Lung (tissue), 11 donors: ENCODE measurements at regions not wholly inside any gene's neighbourhood (a gene's known extent, or its start where the extent isn't known, plus 50 kb on each side); places are given as distances from the start of the nearest gene placed in this dataset.

ENCODE experiments used
- ATAC-seq: fragments of 200-7000 bp; cut with Tn5 transposase; one replicate; pipeline ENCODE4 v1.9.1; 2020; ENCODE audit warnings: moderate number of reproducible peaks; ENCODE audit not compliant: insufficient read depth, low FRiP score
- DNase-seq, 3 donors: peaks; one replicate each; pipeline ENCODE4 v3.0.0-alpha.2; 2013 to 2017
- H3K27ac ChIP-seq, 2 donors: one replicate each; pipeline ENCODE4 v1.5.1; 2013; ENCODE audit warnings: mild to moderate bottlenecking in 2 of 2, moderate library complexity in 2 of 2, control low read depth in 1 of 2, inconsistent platforms in 1 of 2, low read depth in 1 of 2, low read length in 1 of 2
- H3K27me3 ChIP-seq, 3 donors: one replicate each; pipeline ENCODE4 v1.5.1; 2013; ENCODE audit warnings: low read length in 2 of 3; ENCODE audit not compliant: control insufficient read depth in 3 of 3, insufficient read depth in 3 of 3
- H3K36me3 ChIP-seq, 4 donors: one replicate each; pipeline ENCODE4 v1.5.1; 2013; ENCODE audit warnings: low read length in 4 of 4, mild to moderate bottlenecking in 1 of 4, moderate library complexity in 1 of 4; ENCODE audit not compliant: control insufficient read depth in 4 of 4, insufficient read depth in 4 of 4
- H3K4me1 ChIP-seq, 5 donors: one replicate each; pipeline ENCODE4 v1.5.1; 2013; ENCODE audit warnings: low read length in 5 of 5, mild to moderate bottlenecking in 2 of 5, moderate library complexity in 1 of 5; ENCODE audit not compliant: control insufficient read depth in 5 of 5, insufficient read depth in 5 of 5
- H3K4me3 ChIP-seq: one replicate; pipeline ENCODE4 v1.5.1; 2013; ENCODE audit warnings: mild to moderate bottlenecking, control low read depth, moderate library complexity
- H3K9ac ChIP-seq, 2 donors: one replicate each; pipeline ENCODE4 v1.5.1; 2013; ENCODE audit warnings: low read length in 2 of 2, control low read depth in 1 of 2; ENCODE audit not compliant: insufficient read depth in 1 of 2
- H3K9me3 ChIP-seq, 4 donors: one replicate each; pipeline ENCODE4 v1.5.1; 2013; ENCODE audit warnings: low read length in 3 of 4, mild to moderate bottlenecking in 1 of 4, moderate library complexity in 1 of 4; ENCODE audit not compliant: control insufficient read depth in 4 of 4, insufficient read depth in 3 of 4
- WGBS, 2 donors: extraction: QIAGEN DNeasy Blood & Tissue Kit; methylation state at CpG; one replicate each; pipeline ENCODE4 v1.1.7; 2013; 5-methylcytosine and 5-hydroxymethylcytosine counted together
- TF ChIP-seq, protein P1 (sequence below): IDR thresholded peaks from 2 replicates; pipeline ENCODE4 v1.5.1; 2012; ENCODE audit warnings: mild to moderate bottlenecking; ENCODE audit errors: control extremely low read depth, extremely low read depth
- donor health status: control.
- donor health status: control.
- donor health status: Bipolar disorder and iron deficiency.
- donor health status: healthy.
- donor health status: DM: yes; HTN: yes; CAD: no.

DNA sequence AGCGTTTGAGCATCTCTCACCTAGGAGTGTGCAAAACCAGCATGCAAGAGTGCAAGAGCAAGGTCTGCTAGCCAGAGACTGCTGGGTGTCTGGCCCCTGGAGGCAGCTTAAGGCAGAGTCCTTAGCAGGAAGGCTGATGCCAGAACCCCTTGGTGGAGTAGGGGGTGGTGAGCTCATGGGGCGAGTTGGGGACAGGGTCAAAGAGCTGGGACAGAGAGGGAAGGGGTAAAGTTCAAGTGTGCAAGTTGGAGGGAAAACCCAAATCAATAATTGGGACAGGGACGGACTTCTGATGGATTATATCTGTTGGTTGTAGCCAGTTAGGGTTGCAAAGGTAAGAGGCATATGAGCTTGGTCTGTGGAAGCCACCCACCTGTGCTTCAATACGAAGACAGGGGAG lies 443.6 kb upstream of the CDH5 start:
- Histone ChIP-seq H3K4me3 (no peak overlapping the region), H3K9me3 (peaks cover 0 to 2% (median 0%) of the 10 kb centered on the region in 4 donors), H3K27ac (no peak overlapping the region), H3K4me1 (no peaks in the 10 kb centered on the region), H3K36me3 (no peaks in the 10 kb centered on the region), H3K27me3 (no peaks in the 10 kb centered on the region), H3K9ac (no peak overlapping the region)
- DNase-seq, result no peak
- no peak for ATAC-seq
- TF ChIP-seq, protein P1, sequence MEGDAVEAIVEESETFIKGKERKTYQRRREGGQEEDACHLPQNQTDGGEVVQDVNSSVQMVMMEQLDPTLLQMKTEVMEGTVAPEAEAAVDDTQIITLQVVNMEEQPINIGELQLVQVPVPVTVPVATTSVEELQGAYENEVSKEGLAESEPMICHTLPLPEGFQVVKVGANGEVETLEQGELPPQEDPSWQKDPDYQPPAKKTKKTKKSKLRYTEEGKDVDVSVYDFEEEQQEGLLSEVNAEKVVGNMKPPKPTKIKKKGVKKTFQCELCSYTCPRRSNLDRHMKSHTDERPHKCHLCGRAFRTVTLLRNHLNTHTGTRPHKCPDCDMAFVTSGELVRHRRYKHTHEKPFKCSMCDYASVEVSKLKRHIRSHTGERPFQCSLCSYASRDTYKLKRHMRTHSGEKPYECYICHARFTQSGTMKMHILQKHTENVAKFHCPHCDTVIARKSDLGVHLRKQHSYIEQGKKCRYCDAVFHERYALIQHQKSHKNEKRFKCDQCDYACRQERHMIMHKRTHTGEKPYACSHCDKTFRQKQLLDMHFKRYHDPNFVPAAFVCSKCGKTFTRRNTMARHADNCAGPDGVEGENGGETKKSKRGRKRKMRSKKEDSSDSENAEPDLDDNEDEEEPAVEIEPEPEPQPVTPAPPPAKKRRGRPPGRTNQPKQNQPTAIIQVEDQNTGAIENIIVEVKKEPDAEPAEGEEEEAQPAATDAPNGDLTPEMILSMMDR, result no peak
- 87 to 88% methylated on average over 4 of the region's 4 CpGs for WGBS, 2 donors

DNA sequence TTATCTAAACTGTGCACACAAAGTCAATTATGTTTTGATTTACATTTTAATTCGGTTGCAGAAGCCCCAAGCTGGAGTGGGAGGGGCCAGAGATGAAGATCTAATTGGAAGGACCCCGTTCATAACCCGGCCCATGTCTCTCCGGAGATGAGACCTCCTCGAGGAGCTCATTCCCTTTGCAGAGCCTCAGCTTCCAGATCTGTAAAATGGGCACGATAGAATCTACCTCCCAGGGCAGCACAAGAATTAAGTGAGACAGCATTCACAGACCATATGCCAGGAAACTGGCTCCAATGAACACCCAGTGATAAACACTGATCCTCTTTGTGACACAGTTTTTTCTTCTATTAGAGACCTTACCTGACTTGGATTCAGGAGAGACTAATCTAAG lies 446.5 kb upstream of the CDH5 start:
- no peak overlapping the region for H3K4me3 ChIP-seq
- H3K27me3 ChIP-seq, result no peaks in the 10 kb centered on the region
- TF ChIP-seq, protein P1, result no peak
- no peak overlapping the region for H3K27ac ChIP-seq
- H3K9me3 ChIP-seq, result peaks cover 0 to 5% (median 0%) of the 10 kb centered on the region in 4 donors
- DNase-seq, result no peak
- H3K9ac ChIP-seq, result no peak overlapping the region
- no peak for ATAC-seq
- no peaks in the 10 kb centered on the region for H3K4me1 ChIP-seq
- no peaks in the 10 kb centered on the region for H3K36me3 ChIP-seq
- 86 to 95% methylated on average over 6 of the region's 6 CpGs for WGBS, 2 donors

DNA sequence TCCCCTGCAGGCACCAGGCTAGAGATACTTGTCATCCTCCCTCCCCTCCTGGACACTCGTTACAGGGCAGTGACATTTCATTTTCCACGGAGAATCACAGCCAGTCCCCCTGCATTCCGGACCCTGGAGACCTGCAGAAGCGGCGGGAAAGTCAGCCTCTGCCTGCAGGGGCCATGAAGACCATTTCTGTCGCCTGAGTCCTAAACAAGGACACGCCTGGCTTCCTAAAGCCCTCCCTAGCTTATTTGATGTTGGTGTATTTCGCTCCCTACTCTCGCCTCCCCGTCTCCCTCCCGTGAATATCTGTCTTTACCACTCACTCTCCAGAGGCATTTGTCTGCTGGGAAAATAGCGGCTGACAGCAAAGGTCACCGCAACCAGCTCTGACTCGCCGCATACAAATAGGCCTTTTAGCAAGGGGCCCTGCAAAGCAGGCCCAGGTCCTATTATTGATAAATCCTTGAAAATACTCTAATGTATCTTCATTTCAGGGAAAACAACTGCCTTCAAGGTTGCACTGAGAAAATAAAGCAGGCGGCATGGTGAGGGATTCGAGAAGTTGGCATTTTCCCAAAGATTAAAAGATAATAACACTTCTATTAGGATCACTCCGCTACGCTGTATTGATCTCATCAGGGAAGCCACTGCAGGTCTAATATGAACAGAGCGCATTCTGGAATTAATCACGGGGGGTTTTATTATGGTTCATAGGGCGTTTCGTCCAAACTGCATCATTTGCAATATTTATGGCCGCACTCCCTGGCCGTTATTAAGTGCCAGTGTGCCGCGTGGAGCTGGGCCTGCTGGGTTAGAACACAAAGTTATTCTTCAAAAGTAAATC lies 447.1 kb upstream of the CDH5 start:
- peak in 2 of 3 donors; percentile 8 to 17 for DNase-seq
- H3K4me1 ChIP-seq, result no peaks in the 10 kb centered on the region
- ATAC-seq, result no peak
- no peaks in the 10 kb centered on the region for H3K27me3 ChIP-seq
- WGBS, 2 donors, result 78 to 79% methylated on average over 27 of the region's 27 CpGs
- no peak overlapping the region for H3K27ac ChIP-seq
- no peaks in the 10 kb centered on the region for H3K36me3 ChIP-seq
- peaks cover 0 to 5% (median 0%) of the 10 kb centered on the region in 4 donors for H3K9me3 ChIP-seq
- H3K4me3 ChIP-seq, result no peak overlapping the region
- TF ChIP-seq, protein P1, result no peak
- no peak overlapping the region for H3K9ac ChIP-seq

DNA sequence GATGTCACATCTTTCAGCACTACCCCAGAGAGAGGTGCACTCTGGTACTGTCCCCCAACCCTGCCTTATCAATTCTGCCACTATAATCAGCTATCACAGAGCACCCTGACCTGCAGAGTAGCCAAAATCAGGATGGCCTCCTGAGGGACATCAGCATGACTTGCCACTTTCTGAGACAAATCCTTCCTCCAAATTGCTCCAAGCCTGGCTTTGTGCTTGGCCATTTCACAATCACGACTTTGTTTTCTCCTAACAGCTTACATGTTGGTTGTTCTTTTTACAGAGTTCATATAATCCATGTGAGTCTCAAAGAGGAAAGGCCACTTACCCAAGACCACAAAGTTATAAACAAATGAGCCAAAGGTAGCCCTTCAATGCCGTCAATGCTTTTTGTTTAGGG lies 449.0 kb upstream of the CDH5 start:
- H3K36me3 ChIP-seq, result no peaks in the 10 kb centered on the region
- 75 to 90% methylated on average over 2 of the region's 2 CpGs for WGBS, 2 donors
- peaks cover 0 to 5% (median 0%) of the 10 kb centered on the region in 4 donors for H3K9me3 ChIP-seq
- ATAC-seq (no peak), DNase-seq (peak in 1 of 3 donors; percentile 14)
- H3K4me1 ChIP-seq, result no peaks in the 10 kb centered on the region
- H3K27ac ChIP-seq, result no peak overlapping the region
- no peak overlapping the region for H3K4me3 ChIP-seq
- TF ChIP-seq, protein P1, result no peak
- H3K27me3 ChIP-seq, result no peaks in the 10 kb centered on the region
- H3K9ac ChIP-seq, result no peak overlapping the region
